ENCODE measurements at regions not wholly inside any gene's neighbourhood (a gene's known extent, or its start where the extent isn't known, plus 50 kb on each side); places are given as distances from the start of the nearest gene placed in this dataset.

GRCh38 chr1:80779275-80779674, 1021.5 kb upstream of the ADGRL2 start:
- H3K27ac Mint-ChIP-seq: no peak overlapping the region
- Histone ChIP-seq H3K4me1 (ENCODE audit: control insufficient read depth, insufficient read depth, low read length) (peaks cover 7% of the 10 kb centered on the region), H3K4me3 (ENCODE audit: low read length) (no peak overlapping the region), H3K36me3 (ENCODE audit: control insufficient read depth, insufficient read depth, low read length) (no peaks in the 10 kb centered on the region), H3K27ac (ENCODE audit: low read depth, low read length) (no peak overlapping the region), H3K9ac (ENCODE audit: extremely low read depth, low read length, poor library complexity, severe bottlenecking) (no peak overlapping the region), H3K27me3 (ENCODE audit: control insufficient read depth, insufficient read depth, low read length, poor library complexity, severe bottlenecking) (no peaks in the 10 kb centered on the region), H3K9me3 (ENCODE audit: control insufficient read depth, low read length) (no peaks in the 10 kb centered on the region)
- 96 to 100% methylated on average over 1 to 2 of the region's 2 CpGs for WGBS, 2 experiments (ENCODE audit: insufficient coverage in 1 of 2, insufficient read length in 1 of 2)
- H3K4me3 Mint-ChIP-seq: no peak overlapping the region
- no peaks in the 10 kb centered on the region for H3K36me3 Mint-ChIP-seq (ENCODE audit: low read depth)
- peaks cover 1% of the 10 kb centered on the region for H3K27me3 Mint-ChIP-seq (ENCODE audit: insufficient read depth)
- peaks cover 2% of the 10 kb centered on the region for H3K9me3 Mint-ChIP-seq
- TF ChIP-seq CTCF (conservative IDR thresholded peaks at IDR 0.05): peak; percentile 62
- H3K4me1 Mint-ChIP-seq: peaks cover 27% of the 10 kb centered on the region
- DNase-seq: peak; percentile 54

- no peak overlapping the region for H3K4me3 ChIP-seq (ENCODE audit: low read length)
- no peak overlapping the region for H3K9ac ChIP-seq (ENCODE audit: extremely low read depth, low read length, poor library complexity, severe bottlenecking)
- Mint-ChIP-seq H3K9me3 (peaks cover 2% of the 10 kb centered on the region), H3K27me3 (ENCODE audit: insufficient read depth) (peaks cover 1% of the 10 kb centered on the region), H3K4me1 (peaks cover 27% of the 10 kb centered on the region), H3K27ac (no peak overlapping the region), H3K4me3 (no peak overlapping the region), H3K36me3 (ENCODE audit: low read depth) (no peaks in the 10 kb centered on the region)
- no peaks in the 10 kb centered on the region for H3K36me3 ChIP-seq (ENCODE audit: control insufficient read depth, insufficient read depth, low read length)
- no peak for DNase-seq
- 94 to 95% methylated on average over 3 to 12 of the region's 12 CpGs for WGBS, 2 experiments (ENCODE audit: insufficient coverage in 1 of 2, insufficient read length in 1 of 2)
- TF ChIP-seq CTCF (conservative IDR thresholded peaks at IDR 0.05): peak; percentile 48
- H3K4me1 ChIP-seq (ENCODE audit: control insufficient read depth, insufficient read depth, low read length): peaks cover 7% of the 10 kb centered on the region
- no peaks in the 10 kb centered on the region for H3K27me3 ChIP-seq (ENCODE audit: control insufficient read depth, insufficient read depth, low read length, poor library complexity, severe bottlenecking)
- no peaks in the 10 kb centered on the region for H3K9me3 ChIP-seq (ENCODE audit: control insufficient read depth, low read length)
- H3K27ac ChIP-seq (ENCODE audit: low read depth, low read length): no peak overlapping the region
Measured at GRCh38 chr1:80778094-80778840, 1022.5 kb upstream of the ADGRL2 start.

- Histone ChIP-seq H3K36me3 (ENCODE audit: control insufficient read depth, insufficient read depth, low read length) (no peaks in the 10 kb centered on the region), H3K4me1 (ENCODE audit: control insufficient read depth, insufficient read depth, low read length) (peaks cover 7% of the 10 kb centered on the region), H3K4me3 (ENCODE audit: low read length) (no peak overlapping the region), H3K27ac (ENCODE audit: low read depth, low read length) (no peak overlapping the region), H3K9ac (ENCODE audit: extremely low read depth, low read length, poor library complexity, severe bottlenecking) (no peak overlapping the region), H3K27me3 (ENCODE audit: control insufficient read depth, insufficient read depth, low read length, poor library complexity, severe bottlenecking) (no peaks in the 10 kb centered on the region), H3K9me3 (ENCODE audit: control insufficient read depth, low read length) (no peaks in the 10 kb centered on the region)
- peaks cover 30% of the 10 kb centered on the region for H3K4me1 Mint-ChIP-seq
- TF ChIP-seq CTCF (conservative IDR thresholded peaks at IDR 0.05): no peak
- H3K36me3 Mint-ChIP-seq (ENCODE audit: low read depth): no peaks in the 10 kb centered on the region
- peak overlapping the region; percentile 48 for H3K27ac Mint-ChIP-seq
- DNase-seq: no peak
- H3K4me3 Mint-ChIP-seq: no peak overlapping the region
- no peaks in the 10 kb centered on the region for H3K27me3 Mint-ChIP-seq (ENCODE audit: insufficient read depth)
- 58 to 73% methylated on average over 2 of the region's 2 CpGs for WGBS, 2 experiments (ENCODE audit: insufficient coverage in 1 of 2, insufficient read length in 1 of 2)
- H3K9me3 Mint-ChIP-seq: no peaks in the 10 kb centered on the region
Measured at GRCh38 chr1:80776266-80776665, 1024.5 kb upstream of the ADGRL2 start.

Measured in endodermal cell (in vitro differentiated cells).